NCI-H146 treated with DMSO at 0.1 percent for 48 hours (cell line): ENCODE measurements at regions not wholly inside any gene's neighbourhood (a gene's known extent, or its start where the extent isn't known, plus 50 kb on each side); places are given as distances from the start of the nearest gene placed in this dataset.

Source experiments
- DNase-seq: peaks from one replicate; lab custom pipeline; 2025; ENCODE audit not compliant: unreplicated experiment; lab: John Stamatoyannopoulos, UW

DNA sequence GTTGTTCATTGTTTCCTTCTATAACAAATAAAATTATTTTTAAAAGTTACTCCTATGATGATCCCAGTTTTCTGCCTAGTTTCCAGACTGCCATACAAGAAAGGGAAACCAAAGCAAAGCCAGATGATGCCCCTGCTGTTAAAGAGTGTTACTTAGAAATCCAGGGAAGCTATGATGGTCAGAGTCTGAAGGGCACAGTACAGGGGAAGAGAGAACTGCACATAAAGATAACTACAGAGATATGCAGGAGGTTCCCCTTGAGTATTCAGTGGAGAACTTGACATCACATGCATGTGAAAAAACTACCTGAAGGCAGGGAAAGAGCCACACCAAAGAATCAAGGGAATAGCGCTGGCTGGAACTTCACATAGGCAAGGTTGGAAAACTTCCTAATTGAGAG lies 494.2 kb upstream of the FSTL5 start:
- DNase-seq = no peak

DNA sequence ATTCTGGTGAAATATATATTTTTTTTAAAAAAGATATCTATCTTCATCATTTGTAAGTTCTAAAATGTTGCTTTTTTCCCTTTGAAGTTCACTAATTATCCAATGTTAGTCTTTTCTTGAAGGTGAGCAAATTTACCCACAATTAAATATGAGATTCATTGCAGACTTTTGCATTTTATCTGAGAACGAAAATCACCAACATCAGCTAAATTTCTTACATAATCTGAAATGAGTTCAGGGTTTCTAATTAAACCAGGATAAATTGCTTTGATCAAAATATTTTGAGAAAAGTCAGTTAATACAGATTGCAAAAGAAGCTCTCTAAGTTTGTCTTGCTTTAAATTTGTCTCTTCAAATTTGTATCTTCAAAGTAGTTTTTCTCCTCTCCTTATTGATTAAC lies 486.4 kb upstream of the FSTL5 start:
- DNase-seq = no peak

DNA sequence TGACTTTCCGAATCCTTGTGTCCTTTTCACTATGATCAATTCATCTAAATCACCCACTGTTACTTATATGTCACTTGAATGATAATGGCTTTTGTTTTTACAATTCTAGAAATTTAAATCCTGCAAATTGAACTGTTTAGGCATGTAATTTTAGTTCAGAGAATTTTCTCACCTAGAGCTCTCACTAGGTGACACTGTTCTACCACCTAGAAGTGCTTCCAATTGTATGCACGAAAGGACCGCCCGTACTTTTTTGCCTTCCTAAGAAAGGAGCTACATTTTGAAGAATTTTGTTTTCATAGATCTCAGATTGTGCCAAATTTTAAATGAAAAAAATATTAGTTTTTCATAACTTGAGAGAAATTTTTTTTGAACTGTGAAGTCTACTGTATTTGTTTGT lies 481.6 kb upstream of the FSTL5 start:
- no peak for DNase-seq

DNA sequence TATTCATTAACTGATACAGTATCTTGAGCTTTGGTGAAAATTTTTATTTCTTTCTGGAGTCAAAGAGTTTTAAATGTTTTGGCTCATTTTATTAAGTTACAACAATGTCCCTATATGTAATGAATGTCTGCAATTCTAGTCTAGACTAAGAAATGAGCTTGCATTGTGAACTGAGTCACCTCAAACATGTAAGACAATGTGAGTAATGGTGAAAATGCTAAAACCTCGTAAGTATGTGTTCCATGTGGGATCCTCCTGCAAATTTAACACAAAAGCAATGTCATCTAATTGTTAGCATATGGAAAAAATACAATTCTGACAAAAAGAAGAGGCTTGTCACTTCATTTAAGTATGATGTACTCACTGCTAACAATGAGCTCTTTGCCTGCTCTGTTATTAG lies 480.5 kb upstream of the FSTL5 start:
- DNase-seq = no peak

DNA sequence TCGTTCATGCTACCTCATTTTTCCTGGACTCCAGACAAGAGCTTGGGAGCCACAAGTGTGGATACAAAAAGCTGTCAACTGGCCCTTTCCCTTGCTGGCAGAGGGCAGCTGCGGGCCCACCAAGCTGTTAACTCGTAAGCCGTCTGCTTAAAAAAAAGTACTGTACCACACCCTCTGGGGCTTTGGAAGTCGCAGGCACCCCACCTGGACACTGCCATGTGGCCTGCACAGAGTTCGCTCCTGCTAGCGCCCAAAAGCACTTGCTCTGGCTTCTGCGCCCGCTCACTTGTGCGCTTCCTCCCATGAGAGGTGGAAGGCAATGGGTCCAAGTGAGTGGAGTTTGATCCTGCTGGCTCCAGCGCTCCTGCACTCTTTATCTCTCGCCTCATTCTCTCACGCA lies 476.4 kb upstream of the FSTL5 start:
- no peak for DNase-seq

DNA sequence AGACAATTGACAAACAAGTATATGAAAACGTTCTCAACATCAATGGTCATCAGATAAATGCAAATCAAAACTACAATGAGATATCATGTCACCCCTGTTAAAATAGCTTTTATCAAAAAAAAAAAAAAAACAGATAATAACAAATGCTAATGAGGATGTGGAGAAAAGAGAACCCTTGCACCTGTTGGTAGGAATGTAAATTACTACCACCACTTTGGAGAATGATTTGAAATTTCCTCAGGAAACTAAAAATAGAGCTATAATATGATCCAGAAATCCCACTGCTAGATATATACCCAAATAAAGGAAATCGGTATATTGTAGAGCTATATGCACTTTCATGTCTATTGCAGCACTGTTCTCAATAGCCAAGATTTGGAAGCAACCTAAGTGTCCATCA lies 470.6 kb upstream of the FSTL5 start:
- DNase-seq = no peak

DNA sequence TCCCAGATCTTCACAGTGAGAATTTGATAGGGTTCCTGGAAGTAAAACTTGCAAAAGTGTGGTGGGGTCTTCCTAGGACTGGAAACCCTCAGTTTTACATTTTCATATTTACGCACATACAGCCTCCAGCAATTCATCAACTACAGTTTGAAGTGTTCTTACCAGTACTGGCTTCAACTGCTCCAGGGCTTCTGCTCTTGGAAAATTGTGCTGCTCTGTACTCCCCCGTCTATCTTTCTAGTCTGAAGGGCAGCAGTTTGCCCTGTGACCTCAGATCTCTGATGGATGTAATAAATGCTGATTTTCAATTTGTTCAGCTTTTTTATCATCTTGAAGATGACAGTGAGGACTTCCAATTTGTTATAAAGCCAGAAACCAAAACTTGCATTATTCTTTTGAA lies 458.9 kb upstream of the FSTL5 start:
- no peak for DNase-seq

DNA sequence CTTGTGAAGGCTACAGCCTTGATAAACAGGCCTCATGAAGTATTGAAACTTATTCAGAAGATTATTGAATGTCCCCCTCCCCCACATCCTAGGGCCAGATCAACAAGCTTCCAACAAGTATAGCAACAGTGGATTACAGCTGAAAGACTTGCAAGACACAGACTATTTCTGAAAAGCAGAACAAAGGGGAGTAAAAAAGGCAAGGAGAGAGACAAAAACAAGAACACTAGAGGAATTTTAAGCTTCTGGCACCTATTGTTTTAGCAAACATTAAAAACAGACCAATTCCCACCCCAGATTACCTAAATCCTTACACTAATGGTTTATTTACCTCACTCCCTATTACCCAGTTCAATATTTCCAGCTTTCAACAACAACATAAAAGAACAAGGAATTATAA lies 446.3 kb upstream of the FSTL5 start:
- no peak for DNase-seq

DNA sequence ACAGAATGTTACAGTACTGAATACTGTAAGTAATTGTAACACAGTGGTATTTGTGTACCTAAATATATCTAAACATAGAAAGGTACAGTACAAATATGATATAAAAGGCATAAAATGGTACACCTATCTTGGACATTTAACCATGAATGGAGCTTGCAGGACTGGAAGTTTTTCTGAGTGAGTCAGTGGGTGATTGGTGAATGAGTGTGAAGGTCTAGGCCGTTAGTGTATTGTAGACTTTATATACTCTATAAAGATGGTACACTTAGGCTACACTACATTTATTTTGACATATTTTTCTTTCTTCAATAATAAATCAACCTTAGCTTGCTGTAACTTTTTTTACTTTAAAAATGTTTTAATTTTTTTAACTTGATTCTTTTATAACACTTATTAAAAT lies 422.5 kb upstream of the FSTL5 start:
- DNase-seq = no peak

DNA sequence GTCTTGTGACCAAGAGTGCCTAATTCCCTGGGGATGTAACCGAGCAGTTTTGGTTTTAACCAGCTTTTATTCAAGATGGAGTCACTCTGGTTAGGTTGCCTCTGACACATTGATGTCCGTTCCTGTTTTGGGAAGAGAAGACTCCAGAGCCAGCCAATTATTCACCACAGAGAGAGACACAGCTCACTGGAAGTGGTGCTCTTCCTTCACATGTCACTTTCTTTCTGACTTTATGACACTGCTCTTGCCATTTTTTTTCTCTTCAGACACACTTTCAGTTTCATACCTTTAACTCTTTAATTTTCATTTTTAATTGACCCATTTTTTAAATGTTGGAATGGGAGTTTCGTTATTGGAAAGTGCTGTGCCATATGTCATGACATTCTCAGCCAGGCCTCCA lies 418.4 kb upstream of the FSTL5 start:
- DNase-seq = no peak

DNA sequence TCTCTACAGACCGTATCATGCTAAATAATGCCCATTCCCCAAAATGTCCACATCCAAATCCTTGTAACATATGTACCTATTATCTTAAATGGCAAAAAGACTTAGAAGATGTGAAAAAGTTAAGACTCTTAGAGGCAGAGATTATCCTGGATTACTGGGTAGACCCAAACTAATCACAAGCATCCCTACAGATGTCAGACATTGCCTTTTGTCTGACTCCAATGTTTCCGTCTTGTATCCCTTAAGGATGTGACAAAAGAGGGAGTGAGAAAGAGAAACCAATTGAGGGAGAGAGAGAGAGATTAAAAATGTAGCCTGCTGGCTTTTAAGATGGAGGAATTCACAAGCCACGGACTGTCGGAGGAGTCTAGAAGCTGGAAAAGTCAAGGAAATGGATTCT lies 401.9 kb upstream of the FSTL5 start:
- no peak for DNase-seq

DNA sequence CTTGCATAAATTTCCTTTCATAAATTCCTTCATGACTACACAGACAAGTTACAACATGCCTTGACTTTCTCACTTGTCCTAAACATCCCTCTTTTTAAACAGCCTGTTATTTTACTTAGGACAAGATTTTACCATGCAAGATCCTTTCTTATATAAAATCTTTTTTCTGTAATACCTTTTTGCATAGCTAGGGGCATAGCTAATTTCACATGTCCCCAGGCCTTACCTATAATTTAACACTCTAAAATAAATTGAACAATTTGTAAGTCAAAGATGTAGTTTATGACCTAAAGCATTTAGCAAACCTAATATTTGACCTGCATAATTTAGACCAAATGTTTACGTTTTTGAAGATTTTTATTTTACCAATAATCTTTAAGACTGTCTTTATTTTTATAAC lies 396.3 kb upstream of the FSTL5 start:
- DNase-seq = no peak

DNA sequence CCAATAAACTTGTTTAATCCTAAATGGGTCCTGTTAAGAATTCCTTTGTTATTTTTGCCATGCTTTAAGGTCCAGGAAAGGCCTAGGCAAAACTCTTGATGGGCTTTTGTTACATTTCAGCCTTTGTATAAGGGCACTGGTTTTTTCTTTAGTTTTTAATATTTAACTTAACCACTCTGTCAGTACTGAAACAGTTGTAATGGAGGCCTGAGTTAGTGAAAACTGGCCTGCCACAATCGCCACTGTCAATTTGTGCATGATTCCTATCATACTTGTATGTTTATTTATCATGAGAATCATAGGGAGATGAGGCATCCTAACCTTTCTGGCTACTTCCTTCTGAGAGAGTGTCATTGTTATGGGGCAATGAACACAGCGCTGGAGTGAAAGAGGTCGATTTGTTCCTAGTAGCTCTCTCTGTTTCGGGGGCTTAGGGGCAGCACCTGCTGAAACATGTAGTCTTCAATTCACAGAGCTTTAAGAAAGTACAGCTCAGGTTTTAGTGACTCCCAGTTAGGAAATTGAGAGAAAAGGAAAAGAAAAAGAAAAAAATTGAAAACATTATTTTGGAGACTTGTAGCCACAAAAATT lies 393.8 kb upstream of the FSTL5 start:
- no peak for DNase-seq

DNA sequence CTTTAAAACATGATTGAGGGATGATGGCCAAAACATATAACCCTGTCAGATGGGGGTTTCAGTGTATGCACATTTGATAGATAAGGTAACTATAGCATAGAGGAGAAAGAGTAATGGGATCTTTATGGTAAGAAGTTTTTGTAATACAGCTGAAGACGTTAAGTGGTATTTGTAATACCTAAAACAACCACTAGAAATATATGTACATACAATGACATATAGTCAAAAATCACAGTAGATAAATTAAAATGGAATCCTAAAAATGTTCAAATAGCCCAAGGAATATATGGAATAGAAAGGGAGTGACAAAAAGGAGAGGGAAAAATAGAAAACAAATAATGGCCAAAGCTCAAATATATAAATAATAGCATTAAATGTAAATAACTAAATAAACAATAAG lies 371.3 kb upstream of the FSTL5 start:
- DNase-seq = no peak

DNA sequence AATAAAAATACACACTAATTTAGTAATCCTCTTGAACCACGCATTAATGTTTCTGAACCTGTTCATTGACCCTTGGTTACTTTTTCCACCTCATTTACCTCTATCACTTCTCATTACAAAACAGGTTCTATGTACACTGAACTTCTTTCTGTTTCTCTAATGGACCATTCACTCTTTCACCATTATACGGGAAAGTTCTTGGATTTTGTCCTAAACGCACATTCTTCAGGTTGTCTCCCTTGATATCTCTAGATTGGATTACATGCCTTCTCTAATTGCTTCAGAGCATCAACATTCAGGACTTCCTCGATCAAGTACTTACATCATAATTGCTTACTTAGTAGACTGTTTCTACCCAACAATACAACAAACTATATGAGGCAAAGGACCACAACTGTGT lies 359.4 kb upstream of the FSTL5 start:
- no peak for DNase-seq

DNA sequence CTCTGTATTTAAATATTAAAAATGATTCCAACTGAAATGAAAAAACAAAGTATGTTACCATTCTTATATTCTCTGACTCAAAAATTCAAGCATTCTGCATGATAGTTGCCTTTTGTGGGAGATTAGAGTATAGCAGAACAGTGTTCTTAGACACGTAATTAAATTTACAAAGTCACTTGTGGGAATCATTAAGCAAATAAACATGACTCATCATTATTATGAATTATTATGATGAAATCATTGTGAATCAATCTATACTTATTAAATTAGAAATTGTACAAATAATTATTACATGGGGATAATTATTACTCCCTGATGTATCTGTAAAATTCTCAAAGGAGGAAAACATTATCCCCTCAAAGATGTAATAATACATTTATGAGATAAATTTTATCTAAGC lies 358.9 kb upstream of the FSTL5 start:
- no peak for DNase-seq

DNA sequence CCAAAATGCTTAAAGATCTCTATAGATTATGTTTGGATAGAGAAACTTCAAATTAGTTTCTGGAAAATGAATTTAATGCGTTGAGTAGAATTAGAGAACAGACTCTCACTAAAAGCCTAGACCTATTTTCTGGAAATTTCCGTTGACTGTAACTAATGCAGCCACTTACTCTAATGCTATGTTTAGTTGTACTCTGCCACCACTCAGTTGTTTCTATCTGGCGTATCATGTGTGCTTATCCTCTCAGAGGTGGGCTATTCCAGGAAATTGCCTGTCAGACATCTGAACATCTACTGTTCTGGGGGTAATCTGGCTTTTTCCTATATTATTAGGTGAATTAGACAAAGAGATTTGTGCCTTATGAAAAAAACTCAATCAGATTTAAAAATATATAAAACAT lies 347.1 kb upstream of the FSTL5 start:
- no peak for DNase-seq

DNA sequence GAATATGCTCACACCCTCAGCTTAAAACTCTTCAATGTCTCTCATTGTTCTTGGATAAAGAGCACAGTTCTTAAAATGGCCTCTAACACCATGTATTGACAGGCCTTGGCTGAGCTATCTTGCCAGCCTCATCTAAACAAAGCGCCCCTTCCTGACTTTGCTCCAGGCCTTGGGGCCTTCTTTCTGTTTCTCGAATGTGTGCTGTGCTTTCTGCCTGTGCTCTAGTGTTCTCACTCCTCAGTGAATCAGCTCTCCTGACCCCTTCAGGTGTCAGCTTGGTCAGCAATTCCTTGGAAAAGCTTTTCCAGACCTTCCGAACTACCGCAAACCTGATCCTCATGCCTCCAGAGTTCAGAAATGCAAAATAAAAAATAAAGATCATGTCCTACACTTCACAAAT lies 346.3 kb upstream of the FSTL5 start:
- DNase-seq = no peak

DNA sequence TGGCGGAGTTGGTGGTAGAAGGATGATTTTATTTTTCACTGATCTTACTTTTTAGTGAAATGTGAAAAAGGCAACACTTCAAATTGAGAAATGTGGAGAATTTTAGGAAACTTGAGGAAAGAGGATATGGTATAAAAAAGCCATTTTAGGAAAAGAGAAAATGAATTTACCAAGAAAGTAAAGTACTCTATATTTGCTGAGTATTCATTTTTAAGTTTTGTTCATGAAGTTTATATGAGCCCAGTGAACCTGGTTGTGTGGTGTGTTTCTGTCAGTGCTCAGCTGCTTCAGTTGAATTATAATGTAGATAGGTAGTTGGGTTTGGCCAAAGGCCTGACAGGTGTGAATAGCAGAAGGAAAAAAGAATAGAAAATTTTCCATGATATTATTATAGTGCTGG lies 345.5 kb upstream of the FSTL5 start:
- no peak for DNase-seq

DNA sequence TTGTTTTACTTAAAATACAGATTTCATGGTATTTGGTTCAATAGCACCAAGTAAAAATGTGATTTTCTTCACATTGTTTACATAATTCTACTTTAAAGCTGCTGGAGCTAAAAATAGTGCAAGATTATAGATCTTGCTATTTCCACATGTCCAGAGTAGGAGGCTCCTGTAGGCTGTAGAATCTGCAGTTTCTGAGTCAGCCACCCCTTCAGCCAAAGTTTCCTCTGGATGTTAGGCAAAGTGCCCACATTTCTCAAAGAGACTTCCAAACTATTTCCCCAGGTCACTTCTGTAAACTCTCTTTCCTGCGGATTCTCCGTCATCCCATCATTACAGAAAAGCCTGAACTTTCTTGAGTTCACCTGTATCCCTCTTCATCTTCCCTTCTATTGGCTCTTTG lies 342.5 kb upstream of the FSTL5 start:
- DNase-seq = no peak

DNA sequence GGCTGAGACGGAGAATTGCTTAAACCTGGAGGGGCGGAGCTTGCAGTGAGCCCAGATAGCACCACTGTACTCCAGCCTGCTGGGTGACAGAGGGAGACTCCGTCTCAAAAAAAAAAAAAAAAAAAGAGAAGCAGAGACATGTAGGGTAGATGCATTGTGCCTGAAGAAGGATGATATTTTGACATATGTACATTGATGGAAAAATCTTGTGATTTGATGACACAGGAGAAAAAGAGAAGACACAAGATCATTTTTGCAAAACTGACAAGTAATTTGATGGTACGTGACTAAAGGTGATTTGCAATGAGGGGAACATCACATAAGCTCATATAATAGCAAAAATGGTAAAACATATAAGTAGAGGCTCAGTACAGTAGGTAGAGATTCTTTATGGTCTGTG lies 340.1 kb upstream of the FSTL5 start:
- no peak for DNase-seq

DNA sequence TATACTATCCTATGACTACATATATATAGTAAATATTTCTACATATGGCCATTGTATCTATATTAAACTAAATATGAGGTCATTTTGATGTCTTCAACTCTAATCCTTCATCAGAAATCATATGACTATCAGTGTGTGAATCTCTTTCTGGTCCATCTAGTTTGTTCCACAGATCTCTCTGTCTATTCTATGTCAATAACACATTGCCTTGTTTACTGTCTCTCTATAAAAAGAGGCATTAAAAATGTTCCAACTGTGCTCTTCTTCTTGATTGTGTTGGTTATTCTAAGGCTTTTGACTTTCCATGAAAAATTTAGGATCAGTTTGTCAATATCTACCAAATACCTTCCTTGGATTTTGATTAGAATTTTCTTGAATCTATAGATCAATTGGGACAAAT lies 338.3 kb upstream of the FSTL5 start:
- no peak for DNase-seq

DNA sequence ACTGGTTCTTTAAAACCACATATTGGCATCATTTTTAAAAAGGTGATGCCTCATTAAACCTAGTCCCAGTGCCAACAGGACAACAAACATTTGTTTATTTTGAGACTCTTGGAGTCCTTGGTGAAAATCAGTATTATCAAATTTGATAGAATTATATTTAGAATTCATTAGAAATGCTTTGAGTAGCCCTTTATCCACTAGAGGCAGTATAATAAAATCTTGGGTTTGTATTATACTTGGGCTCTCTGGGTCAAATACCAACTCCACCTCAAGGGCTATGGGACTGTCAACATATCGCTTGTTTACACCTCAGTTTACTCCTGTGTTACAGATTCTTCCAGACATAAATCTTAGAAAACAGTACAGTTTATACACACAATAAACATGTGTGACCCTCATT lies 335.7 kb upstream of the FSTL5 start:
- no peak for DNase-seq

DNA sequence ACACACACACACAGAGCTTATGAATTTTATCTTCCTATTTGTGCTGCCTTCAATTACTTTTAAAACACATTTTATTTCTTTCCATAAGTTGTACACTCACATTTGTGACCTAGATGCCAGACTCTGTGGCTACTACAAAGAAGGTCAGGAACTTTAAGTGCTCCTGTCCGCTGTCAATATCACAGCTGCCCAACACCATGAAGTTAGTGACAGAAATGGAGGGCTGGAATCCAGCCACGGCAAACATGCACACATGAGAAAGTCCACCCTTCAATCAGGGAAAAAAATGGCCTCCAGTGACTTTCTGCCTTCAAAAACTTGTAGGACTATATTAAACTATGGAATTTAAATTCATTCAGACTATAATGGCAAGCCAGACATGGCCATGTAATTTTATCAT lies 334.4 kb upstream of the FSTL5 start:
- no peak for DNase-seq
